ENCODE measurements at regions not wholly inside any gene's neighbourhood (a gene's known extent, or its start where the extent isn't known, plus 50 kb on each side); places are given as distances from the start of the nearest gene placed in this dataset.
A peak's percentile ranks its signal among the peaks of the same experiment; 100 is the strongest.

DNA sequence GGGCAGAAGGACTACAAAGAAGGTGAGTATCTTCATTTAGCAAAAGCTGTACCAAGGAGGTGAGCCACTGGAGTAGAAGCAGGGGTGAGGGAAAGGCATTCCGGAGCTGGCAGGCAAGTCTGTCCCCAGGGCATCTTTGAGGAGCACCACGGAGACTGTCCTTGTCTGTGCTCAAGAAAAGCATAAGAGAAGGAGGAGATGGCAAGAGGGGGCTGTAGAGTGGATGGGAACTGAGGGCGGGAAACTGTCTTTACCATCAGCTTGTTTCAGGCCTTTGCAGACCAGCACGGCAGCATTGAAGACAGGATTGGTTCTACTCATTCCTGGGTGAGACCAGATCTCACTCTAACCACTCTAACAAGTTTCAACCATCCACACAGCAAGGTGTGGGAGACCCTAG is 355.8 kb downstream of the AJAP1 start:
- DNase-seq (ENCODE audit: low spot score), result no peak

- no peak for DNase-seq (ENCODE audit: low spot score)
Measured at GRCh38 chr1:5009376-5010065, 355.1 kb downstream of the AJAP1 start.

DNA sequence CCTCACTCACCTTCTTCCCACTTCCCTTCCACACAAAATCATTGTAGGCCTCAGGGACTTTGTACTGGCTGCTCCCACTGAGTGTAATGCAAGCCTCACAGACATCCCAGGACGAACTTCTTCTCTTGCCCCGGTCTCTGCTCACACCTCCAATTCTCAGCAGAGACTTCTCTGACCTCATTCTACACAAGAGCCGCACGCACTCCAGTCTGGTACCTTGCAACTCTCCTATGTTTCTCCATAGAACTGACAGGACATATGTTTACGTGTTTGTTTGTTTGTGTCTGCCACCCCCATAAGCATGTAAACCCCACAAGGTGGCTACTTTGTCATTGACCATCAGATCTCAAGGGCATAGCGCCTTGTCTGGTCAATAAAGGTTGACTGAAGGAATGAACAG is 350.8 kb downstream of the AJAP1 start:
- DNase-seq (ENCODE audit: low spot score), result no peak

GRCh38 chr1:5002676-5003075 is 348.3 kb downstream of the AJAP1 start:
- DNase-seq (ENCODE audit: low spot score), result no peak

- no peak for DNase-seq (ENCODE audit: low spot score)
Measured at GRCh38 chr1:5001466-5001865, 347.1 kb downstream of the AJAP1 start.

DNA sequence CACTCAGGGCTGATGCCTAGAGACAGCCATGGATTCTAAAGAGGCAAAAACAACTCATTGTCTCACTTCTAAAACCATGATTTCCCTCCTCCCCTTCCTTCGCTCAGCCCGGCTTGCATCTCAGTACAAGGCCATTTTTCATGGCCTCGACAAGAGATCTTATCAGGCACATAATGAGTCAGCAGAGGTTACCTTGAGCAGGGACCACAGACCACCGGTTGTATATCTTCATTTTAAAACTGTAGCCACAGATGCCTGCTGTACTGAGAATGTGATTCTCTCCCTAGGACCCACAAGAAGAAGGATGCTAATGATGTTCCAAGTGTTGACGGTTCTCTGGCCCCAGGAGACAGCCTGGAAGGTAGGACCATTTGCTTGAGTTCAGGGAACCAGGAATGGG is 331.9 kb downstream of the AJAP1 start:
- no peak for DNase-seq (ENCODE audit: low spot score)

DNA sequence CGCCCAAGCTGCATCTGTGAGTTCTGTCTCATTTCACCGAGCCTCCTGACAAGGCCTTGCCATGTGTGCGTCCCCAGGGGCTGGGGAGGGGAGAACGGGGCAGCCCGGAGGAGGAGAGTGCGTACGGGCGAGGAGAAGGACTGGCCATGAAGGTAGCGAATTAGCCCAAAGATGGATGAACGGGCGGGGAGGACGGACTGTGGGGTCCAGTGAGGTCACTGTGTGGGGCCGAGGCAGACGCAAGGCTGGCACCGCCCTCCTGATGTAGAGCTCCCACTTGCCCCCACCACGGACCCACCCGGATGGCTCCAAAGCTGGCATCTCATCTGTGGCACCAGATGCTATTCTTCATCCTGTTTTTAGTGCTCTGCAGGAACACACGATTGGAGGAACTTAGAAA is 330.4 kb downstream of the AJAP1 start:
- no peak for DNase-seq (ENCODE audit: low spot score)

GRCh38 chr1:4980211-4980610 is 325.8 kb downstream of the AJAP1 start:
- DNase-seq (ENCODE audit: low spot score), result no peak

GRCh38 chr1:4978660-4979390 is 324.4 kb downstream of the AJAP1 start:
- no peak for DNase-seq (ENCODE audit: low spot score)

DNA sequence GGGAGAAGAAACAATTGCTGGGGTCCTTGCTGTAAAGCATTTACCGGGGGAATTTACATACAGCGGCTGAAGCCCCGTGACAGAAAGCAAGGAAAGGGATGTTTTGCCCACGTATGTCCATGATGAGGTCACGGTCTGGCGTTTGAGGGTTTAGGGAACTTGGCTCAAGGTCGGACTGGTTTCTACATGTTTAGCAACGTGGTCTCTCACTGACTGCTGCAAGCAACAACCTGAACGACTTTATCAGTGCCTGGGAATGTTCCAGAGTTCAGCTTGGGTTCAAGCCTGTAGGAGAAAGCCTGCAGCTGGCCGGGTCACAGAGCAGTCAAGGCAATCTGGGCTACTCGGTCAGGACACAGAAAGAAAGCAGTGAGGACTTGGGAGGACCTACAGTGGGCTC is 323.3 kb downstream of the AJAP1 start:
- DNase-seq (ENCODE audit: low spot score), result no peak

- no peak for DNase-seq (ENCODE audit: low spot score)
Measured at GRCh38 chr1:4976859-4977440, 322.5 kb downstream of the AJAP1 start.

GRCh38 chr1:4975856-4976255 is 321.4 kb downstream of the AJAP1 start:
- no peak for DNase-seq (ENCODE audit: low spot score)

- DNase-seq (ENCODE audit: low spot score), result no peak
Measured at GRCh38 chr1:4974981-4975685, 320.7 kb downstream of the AJAP1 start.

DNA sequence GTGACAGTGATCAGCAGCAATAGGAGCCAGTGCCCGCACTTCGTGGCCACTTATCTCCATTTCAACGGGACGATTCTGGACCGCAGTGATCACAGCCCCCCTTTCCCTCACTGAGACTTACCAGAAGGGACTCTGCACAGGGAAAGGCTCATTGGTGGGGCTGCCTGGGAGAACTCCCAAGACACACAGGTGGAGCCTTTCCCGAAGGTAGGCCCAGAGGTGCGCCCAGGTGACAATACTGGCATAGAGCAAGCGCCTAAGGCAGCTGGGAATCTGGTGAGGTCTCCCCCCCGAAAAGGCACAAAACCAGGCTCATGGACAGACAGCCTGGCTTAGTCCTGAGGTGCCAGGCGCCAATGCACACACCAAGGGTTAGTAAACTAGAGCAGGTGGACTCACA is 318.9 kb downstream of the AJAP1 start:
- DNase-seq (ENCODE audit: low spot score), result no peak

GRCh38 chr1:4972761-4973320 is 318.4 kb downstream of the AJAP1 start:
- DNase-seq (ENCODE audit: low spot score), result no peak

DNA sequence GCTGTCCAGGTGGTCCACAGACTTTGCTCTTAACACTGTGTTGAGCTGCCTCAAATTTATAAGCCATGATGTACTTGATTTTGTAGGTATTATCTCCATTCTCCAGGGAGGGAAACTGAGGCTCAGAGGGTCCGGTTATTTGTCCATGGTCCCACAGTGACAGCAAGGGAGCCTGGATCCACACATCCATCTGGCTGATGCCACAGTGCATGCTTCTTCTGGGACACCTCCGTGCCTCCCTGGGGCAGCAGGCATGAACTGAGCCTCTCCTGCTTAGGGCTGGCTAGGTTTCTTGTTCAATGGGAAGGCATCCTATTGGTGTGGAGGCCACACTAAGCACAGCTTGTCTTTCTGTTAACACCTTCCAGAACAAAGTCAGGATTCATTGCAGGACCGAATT is 317.3 kb downstream of the AJAP1 start:
- DNase-seq (ENCODE audit: low spot score), result no peak

DNA sequence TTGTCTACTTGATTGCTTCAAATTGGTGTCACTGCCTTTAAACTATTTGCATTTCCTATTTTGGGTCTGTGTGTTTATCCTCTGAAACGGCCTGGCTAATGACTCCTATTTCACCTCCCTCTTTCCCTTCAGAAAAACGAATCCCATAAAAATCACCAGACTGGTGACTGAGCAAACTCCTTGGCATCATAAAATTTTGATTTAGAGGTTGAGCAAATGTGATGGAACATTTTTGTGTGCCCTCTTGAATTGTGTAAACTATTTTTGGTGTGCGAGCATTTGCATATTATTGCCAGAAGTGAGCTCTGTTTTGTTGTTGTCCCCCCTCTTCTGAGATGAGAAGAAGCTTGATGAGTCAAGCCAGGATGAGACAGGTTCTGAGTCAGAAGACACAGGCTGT is 316.1 kb downstream of the AJAP1 start:
- DNase-seq (ENCODE audit: low spot score), result peak; percentile 6

DNA sequence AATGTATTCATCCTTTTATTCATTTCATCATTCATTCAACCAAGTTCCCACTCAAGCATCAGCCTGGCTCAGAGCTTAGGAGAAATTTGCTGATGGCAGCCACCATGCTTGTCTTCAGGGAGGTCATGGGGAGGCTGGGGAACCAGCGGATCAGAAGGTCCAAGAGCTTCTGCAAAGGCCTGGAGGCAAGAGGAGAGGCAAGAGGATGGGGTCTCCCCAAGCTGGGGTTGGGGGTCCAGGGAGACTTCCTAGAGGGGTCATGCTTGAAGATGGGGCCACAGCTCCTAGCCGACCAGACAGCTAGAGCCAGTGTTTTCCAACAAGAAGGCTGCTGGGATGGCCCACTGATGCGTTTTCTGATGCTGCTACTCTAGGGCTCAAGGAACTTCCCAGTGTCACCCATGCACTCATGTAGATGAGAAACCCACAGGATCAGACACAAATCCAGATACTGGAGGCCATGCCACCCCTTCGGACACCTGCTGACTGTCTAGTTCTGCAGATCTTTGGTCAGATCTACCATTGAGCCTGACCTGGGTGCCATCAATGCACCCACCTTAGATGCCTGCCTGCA is 315.2 kb downstream of the AJAP1 start:
- DNase-seq (ENCODE audit: low spot score), result no peak

DNA sequence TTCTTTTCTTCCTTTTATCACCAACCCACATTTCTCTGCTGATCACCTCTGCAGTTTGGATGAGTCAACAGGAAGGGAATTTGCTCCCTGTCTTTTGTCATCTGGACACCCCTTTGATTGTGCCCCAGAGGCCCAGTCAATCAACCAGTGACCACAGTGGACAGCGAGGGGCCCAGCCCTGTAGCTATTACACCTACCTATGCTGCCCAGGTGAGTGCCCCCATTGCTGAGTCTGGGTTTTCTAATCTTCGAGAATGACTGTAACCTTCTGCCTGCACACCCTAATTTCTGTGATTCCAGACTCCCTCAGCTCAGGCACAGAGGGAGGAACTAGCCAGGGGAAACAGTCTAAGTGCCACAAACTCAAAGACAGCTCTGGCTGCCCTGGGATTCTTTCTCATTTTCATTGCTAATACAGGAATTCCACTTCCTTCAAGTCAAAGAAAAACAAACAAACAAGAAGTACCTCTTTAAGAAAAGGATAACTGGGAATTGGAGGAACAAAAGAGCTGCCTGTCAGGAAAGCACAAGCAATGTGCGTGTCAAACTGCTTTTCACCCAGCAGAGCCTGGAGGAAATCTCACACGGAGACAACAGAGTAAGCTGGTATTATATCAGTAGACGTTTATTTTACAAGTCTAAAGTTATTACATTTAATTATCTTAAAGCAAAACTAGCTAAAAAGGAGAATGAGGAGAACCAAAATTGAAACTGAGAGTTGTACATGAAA is 311.1 kb downstream of the AJAP1 start:
- DNase-seq (ENCODE audit: low spot score), result no peak

DNA sequence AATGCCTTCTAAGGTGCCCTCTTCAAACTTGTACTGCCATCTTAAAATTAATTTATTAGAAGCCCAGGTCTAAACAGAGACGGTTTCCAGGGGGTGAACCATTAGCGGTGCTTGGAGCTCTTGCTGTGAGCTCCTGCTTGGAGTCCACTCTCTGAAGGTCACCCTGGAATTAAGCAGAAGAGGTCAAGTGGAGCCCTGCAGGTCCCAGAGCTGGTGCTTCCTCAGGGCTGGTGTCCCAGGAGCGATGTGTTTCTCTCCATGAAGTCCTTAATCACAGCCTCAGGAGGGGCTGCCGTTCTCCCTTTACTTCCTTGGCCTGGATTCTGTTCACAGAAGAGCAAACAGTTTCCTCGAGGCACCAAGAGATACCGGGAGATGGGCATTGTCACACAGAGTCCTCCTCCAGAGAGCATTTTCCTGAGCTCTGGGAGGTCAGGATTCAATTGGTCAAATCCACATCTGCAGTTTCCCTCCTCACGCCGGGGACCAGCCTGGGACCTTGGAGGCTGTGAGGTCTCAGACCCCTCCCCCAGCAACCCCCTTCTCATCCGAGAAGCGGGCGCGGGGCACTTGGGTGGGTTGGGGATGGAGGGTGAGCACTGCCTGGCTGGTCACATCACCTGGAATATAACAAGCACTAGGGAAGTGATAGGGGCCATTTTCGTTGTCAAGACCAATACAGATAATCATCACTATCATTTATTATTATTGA is 310.4 kb downstream of the AJAP1 start:
- DNase-seq (ENCODE audit: low spot score), result no peak

- peak; percentile 17 for DNase-seq (ENCODE audit: low spot score)
Measured at GRCh38 chr1:4963251-4963650, 308.8 kb downstream of the AJAP1 start.
